ENCODE measurements at regions not wholly inside any gene's neighbourhood (a gene's known extent, or its start where the extent isn't known, plus 50 kb on each side); places are given as distances from the start of the nearest gene placed in this dataset.

GRCh38 chr4:156638925-156639605 lies 332.5 kb downstream of the PDGFC start:
- no peak overlapping the region for H3K27ac Mint-ChIP-seq
- H3K9me3 Mint-ChIP-seq (ENCODE audit: low read depth): no peaks in the 10 kb centered on the region
- DNase-seq (ENCODE audit: low spot score, unreplicated experiment): no peak
- no peaks in the 10 kb centered on the region for H3K27me3 Mint-ChIP-seq
- TF ChIP-seq, protein P1, sequence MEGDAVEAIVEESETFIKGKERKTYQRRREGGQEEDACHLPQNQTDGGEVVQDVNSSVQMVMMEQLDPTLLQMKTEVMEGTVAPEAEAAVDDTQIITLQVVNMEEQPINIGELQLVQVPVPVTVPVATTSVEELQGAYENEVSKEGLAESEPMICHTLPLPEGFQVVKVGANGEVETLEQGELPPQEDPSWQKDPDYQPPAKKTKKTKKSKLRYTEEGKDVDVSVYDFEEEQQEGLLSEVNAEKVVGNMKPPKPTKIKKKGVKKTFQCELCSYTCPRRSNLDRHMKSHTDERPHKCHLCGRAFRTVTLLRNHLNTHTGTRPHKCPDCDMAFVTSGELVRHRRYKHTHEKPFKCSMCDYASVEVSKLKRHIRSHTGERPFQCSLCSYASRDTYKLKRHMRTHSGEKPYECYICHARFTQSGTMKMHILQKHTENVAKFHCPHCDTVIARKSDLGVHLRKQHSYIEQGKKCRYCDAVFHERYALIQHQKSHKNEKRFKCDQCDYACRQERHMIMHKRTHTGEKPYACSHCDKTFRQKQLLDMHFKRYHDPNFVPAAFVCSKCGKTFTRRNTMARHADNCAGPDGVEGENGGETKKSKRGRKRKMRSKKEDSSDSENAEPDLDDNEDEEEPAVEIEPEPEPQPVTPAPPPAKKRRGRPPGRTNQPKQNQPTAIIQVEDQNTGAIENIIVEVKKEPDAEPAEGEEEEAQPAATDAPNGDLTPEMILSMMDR (IDR thresholded peaks at IDR 0.05; ENCODE audit: unreplicated experiment): no peak
- no peaks in the 10 kb centered on the region for H3K4me1 Mint-ChIP-seq (ENCODE audit: low read depth)
- no peak overlapping the region for H3K4me3 Mint-ChIP-seq (ENCODE audit: low read depth)
- no peaks in the 10 kb centered on the region for H3K36me3 Mint-ChIP-seq (ENCODE audit: insufficient read depth)

DNA sequence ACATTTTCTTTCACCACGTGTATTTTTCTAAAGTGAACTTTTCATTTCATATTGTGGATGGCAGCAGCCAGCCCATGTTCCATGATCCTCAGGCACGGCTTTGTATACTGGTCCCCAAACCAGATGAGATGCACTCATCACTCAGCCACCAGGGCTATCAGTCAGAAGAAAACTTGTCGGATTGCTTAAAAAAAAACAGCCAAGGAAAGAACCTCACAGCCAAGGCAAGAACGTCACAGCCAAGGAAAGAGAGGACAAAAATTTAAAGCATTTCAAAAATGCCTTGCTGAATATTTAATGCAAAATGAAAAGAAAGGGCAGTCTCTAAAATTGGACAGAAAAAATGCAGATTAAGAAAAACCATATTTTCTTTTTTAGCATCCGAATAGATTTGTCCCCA lies 333.3 kb downstream of the PDGFC start:
- no peaks in the 10 kb centered on the region for H3K36me3 Mint-ChIP-seq (ENCODE audit: insufficient read depth)
- no peak overlapping the region for H3K4me3 Mint-ChIP-seq (ENCODE audit: low read depth)
- no peak for DNase-seq (ENCODE audit: low spot score, unreplicated experiment)
- no peaks in the 10 kb centered on the region for H3K4me1 Mint-ChIP-seq (ENCODE audit: low read depth)
- no peak overlapping the region for H3K27ac Mint-ChIP-seq
- H3K27me3 Mint-ChIP-seq: no peaks in the 10 kb centered on the region
- TF ChIP-seq, protein P1 (IDR thresholded peaks at IDR 0.05; ENCODE audit: unreplicated experiment): no peak
- no peaks in the 10 kb centered on the region for H3K9me3 Mint-ChIP-seq (ENCODE audit: low read depth)

DNA sequence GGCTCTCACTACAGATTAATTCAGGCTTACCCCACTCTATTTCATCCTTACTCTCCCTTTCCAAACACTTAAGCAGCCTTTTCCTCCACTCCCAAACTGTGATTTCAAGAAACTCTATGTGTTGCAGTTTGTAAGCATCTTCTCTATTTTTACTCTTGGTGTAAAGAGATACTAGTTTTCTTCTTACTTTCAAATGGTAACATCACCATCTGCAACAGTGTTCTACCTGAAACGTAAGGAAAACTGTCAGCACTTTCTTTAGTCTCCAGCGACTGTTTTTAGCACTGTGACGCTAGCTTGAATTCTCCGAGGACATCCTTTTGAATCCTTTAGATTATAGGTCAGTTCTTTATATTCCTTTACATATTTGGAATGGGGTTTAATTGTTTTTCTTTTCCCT lies 335.2 kb downstream of the PDGFC start:
- H3K9me3 Mint-ChIP-seq (ENCODE audit: low read depth): no peaks in the 10 kb centered on the region
- no peak for DNase-seq (ENCODE audit: low spot score, unreplicated experiment)
- H3K27me3 Mint-ChIP-seq: no peaks in the 10 kb centered on the region
- no peaks in the 10 kb centered on the region for H3K36me3 Mint-ChIP-seq (ENCODE audit: insufficient read depth)
- TF ChIP-seq, protein P1 (IDR thresholded peaks at IDR 0.05; ENCODE audit: unreplicated experiment): no peak
- no peaks in the 10 kb centered on the region for H3K4me1 Mint-ChIP-seq (ENCODE audit: low read depth)
- no peak overlapping the region for H3K4me3 Mint-ChIP-seq (ENCODE audit: low read depth)
- no peak overlapping the region for H3K27ac Mint-ChIP-seq

DNA sequence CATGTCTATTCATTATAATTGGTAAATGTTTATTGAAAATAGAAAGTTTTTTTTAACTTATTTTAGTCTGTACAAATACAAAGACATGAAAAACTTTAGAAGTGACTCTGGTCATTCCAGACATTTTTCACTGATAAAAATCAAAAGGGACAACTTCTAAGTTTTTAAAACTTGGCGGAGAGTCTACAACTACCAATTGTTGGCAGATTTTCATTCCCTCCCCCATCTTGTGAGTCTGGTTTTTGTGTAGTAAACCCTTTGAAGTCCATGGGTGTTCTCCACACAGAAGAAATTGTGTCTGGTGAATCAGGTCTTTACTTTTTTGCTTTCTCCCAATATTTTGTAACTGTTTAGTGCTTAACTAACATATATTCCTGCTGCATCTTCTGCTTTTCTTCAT lies 336.5 kb downstream of the PDGFC start:
- H3K36me3 Mint-ChIP-seq (ENCODE audit: insufficient read depth): no peaks in the 10 kb centered on the region
- H3K4me3 Mint-ChIP-seq (ENCODE audit: low read depth): no peak overlapping the region
- H3K27me3 Mint-ChIP-seq: no peaks in the 10 kb centered on the region
- H3K27ac Mint-ChIP-seq: no peak overlapping the region
- TF ChIP-seq, protein P1 (IDR thresholded peaks at IDR 0.05; ENCODE audit: unreplicated experiment): no peak
- H3K9me3 Mint-ChIP-seq (ENCODE audit: low read depth): peaks cover 4% of the 10 kb centered on the region
- H3K4me1 Mint-ChIP-seq (ENCODE audit: low read depth): no peaks in the 10 kb centered on the region
- DNase-seq (ENCODE audit: low spot score, unreplicated experiment): no peak

- TF ChIP-seq, protein P1 (IDR thresholded peaks at IDR 0.05; ENCODE audit: unreplicated experiment): no peak
- DNase-seq (ENCODE audit: low spot score, unreplicated experiment): no peak
- H3K4me3 Mint-ChIP-seq (ENCODE audit: low read depth): no peak overlapping the region
- H3K4me1 Mint-ChIP-seq (ENCODE audit: low read depth): no peaks in the 10 kb centered on the region
- H3K27me3 Mint-ChIP-seq: no peaks in the 10 kb centered on the region
- peaks cover 8% of the 10 kb centered on the region for H3K9me3 Mint-ChIP-seq (ENCODE audit: low read depth)
- H3K27ac Mint-ChIP-seq: no peak overlapping the region
- H3K36me3 Mint-ChIP-seq (ENCODE audit: insufficient read depth): no peaks in the 10 kb centered on the region
These were observed 337.0 kb downstream of the PDGFC start for GRCh38 chr4:156634612-156635011.

Data from progenitor cell of endocrine pancreas (in vitro differentiated cells).